HCT116 (cell line): ENCODE measurements at regions not wholly inside any gene's neighbourhood (a gene's known extent, or its start where the extent isn't known, plus 50 kb on each side); places are given as distances from the start of the nearest gene placed in this dataset.

Experiments
- ATAC-seq: fragments of 200-7000 bp; cut with Tn5 transposase; 2 replicates; pipeline ENCODE4 v1.9.1; 2020; ENCODE audit warnings: mild to moderate bottlenecking, moderate library complexity
- BruUV-seq: library from RNA; stranded (reverse); fragments of 400-500 nt; replicated peaks from 2 replicates; lab custom pipeline; 2021; lab: Mats Ljungman, UMichigan
- CTCF ChIA-PET: fragments of 300-600 bp; sonication (Branson Sonifier 250); formaldehyde crosslinking; loops from one replicate; lab custom pipeline; 2021; ENCODE audit warnings: antibody characterized with exemption; lab: Charles Lee
- POLR2A ChIA-PET: fragments of 300-600, 350-600 bp; sonication (Branson Sonifier 250); formaldehyde crosslinking; loops from one replicate; lab custom pipeline; 2021; ENCODE audit warnings: antibody characterized with exemption; lab: Charles Lee
- RAD21 ChIA-PET, 2 experiments: fragments of 300-600 bp; sonication (Branson Sonifier 250); formaldehyde crosslinking; loops; one replicate each; lab custom pipeline; 2023; ENCODE audit warnings: low total read pairs in 2 of 2; ENCODE audit not compliant: uncharacterized antibody in 2 of 2, unreplicated experiment in 2 of 2, low non-redundant PET in 1 of 2; lab: Charles Lee
- DNase-seq: peaks from one replicate; pipeline ENCODE4 v3.0.0-alpha.2; 2010; ENCODE audit warnings: low read depth, low spot score
- H2AFZ ChIP-seq: fragments of 200-600 bp; shearing (Covaris generic), sonication (generic); 2 replicates; pipeline ENCODE4 v1.6.1; 2017; ENCODE audit warnings: low read depth, mixed run types, mixed read lengths, antibody characterized with exemption, low read length; ENCODE audit not compliant: poor library complexity, severe bottlenecking
- H3K27ac ChIP-seq: 2 replicates; pipeline ENCODE4 v1.5.1; 2012; ENCODE audit warnings: low read depth, low read length
- H3K27me3 ChIP-seq: fragments of 200-600 bp; sonication (generic); 2 replicates; pipeline ENCODE4 v1.6.1; 2016; ENCODE audit warnings: mixed run types, low read length, mixed read lengths; ENCODE audit not compliant: insufficient read depth
- H3K36me3 ChIP-seq, 2 experiments: fragments of 200-500 bp in 1 of 2; fragments of 200-600 bp in 1 of 2; sonication (Bioruptor generic) in 1 of 2; sonication (generic) in 1 of 2; 2 replicates each; pipeline versions ENCODE4 v1.5.1 to v1.6.1; 2014 to 2016; ENCODE audit warnings: low read length in 2 of 2, inconsistent platforms in 1 of 2, mixed read lengths in 1 of 2, mixed run types in 1 of 2; ENCODE audit not compliant: insufficient read depth in 2 of 2, control insufficient read depth in 1 of 2
- H3K4me1 ChIP-seq, 2 experiments: fragments of 200-600 bp in 1 of 2; sonication (generic) in 1 of 2; 2 replicates each; pipeline versions ENCODE4 v1.5.1 to v1.6.1; 2012 to 2017; ENCODE audit warnings: low read length in 2 of 2, inconsistent platforms in 1 of 2, mild to moderate bottlenecking in 1 of 2, mixed read lengths in 1 of 2, mixed run types in 1 of 2, moderate library complexity in 1 of 2; ENCODE audit not compliant: insufficient read depth in 2 of 2, control insufficient read depth in 1 of 2
- H3K4me2 ChIP-seq: fragments of 200-600 bp; sonication (generic); 2 replicates; pipeline ENCODE4 v1.6.1; 2017; ENCODE audit warnings: mixed run types, low read length, mixed read lengths
- H3K4me3 ChIP-seq, 2 experiments: fragments of 200-600 bp in 1 of 2; sonication (generic) in 1 of 2; replicated peaks in 1 of 2; 2 replicates each; pipeline ENCODE4 v1.5.1; 2011 to 2016; ENCODE audit warnings: low read length in 2 of 2, control low read depth in 1 of 2, low read depth in 1 of 2, mild to moderate bottlenecking in 1 of 2, mixed read lengths in 1 of 2, mixed run types in 1 of 2
- H3K79me2 ChIP-seq: fragments of 200-600 bp; sonication (generic); 2 replicates; pipeline ENCODE4 v1.6.1; 2017; ENCODE audit warnings: mild to moderate bottlenecking, mixed run types, low read length, moderate library complexity, mixed read lengths; ENCODE audit not compliant: insufficient read depth
- H3K9ac ChIP-seq: fragments of 200-600 bp; sonication (generic); 2 replicates; pipeline ENCODE4 v1.6.1; 2016; ENCODE audit warnings: low read length, mixed read lengths
- H3K9me2 ChIP-seq: fragments of 200-600 bp; sonication (generic), shearing (Covaris generic); 2 replicates; pipeline ENCODE4 v1.6.1; 2017; ENCODE audit warnings: mixed run types, mild to moderate bottlenecking, moderate library complexity; ENCODE audit not compliant: insufficient read depth
- H3K9me3 ChIP-seq, 2 experiments: fragments of 200-500 bp in 1 of 2; fragments of 200-600 bp in 1 of 2; sonication (Bioruptor generic) in 1 of 2; sonication (generic) in 1 of 2; 2 replicates each; pipeline ENCODE4 v1.6.1; 2014 to 2017; ENCODE audit warnings: low read length in 2 of 2, mixed read lengths in 2 of 2, inconsistent platforms in 1 of 2, low read depth in 1 of 2, mild to moderate bottlenecking in 1 of 2, mixed run types in 1 of 2, moderate library complexity in 1 of 2; ENCODE audit not compliant: control insufficient read depth in 1 of 2, insufficient read depth in 1 of 2
- H4K20me1 ChIP-seq: fragments of 200-600 bp; sonication (generic), shearing (Covaris generic); 2 replicates; pipeline ENCODE4 v1.6.1; 2017; ENCODE audit warnings: mixed run types, mild to moderate bottlenecking, moderate library complexity; ENCODE audit not compliant: insufficient read depth
- CEBPB ChIP-seq: IDR thresholded peaks from 2 replicates; pipeline ENCODE4 v1.6.1; 2012; ENCODE audit warnings: low read depth
- ELF1 ChIP-seq: IDR thresholded peaks from 2 replicates; pipeline ENCODE4 v1.6.1; 2012; ENCODE audit warnings: low read depth, borderline replicate concordance
- FOSL1 ChIP-seq: IDR thresholded peaks from 2 replicates; pipeline ENCODE4 v1.6.1; 2012; ENCODE audit warnings: low read depth
- POLR2A ChIP-seq: IDR thresholded peaks from 2 replicates; pipeline ENCODE4 v1.7.0; 2011; ENCODE audit warnings: borderline replicate concordance; ENCODE audit not compliant: insufficient read depth, insufficient read length; ENCODE audit errors: extremely low read depth
- POLR2AphosphoS5 ChIP-seq: IDR thresholded peaks from 2 replicates; pipeline ENCODE4 v1.6.1; 2011; ENCODE audit warnings: mild to moderate bottlenecking, low read depth, low read length, moderate library complexity
- RAD21 ChIP-seq: IDR thresholded peaks from 2 replicates; pipeline ENCODE4 v1.6.1; 2012; ENCODE audit warnings: low read depth, mild to moderate bottlenecking
- SRF ChIP-seq: IDR thresholded peaks from 2 replicates; pipeline ENCODE4 v1.6.1; 2012; ENCODE audit warnings: low read depth
- TCF7L2 ChIP-seq: IDR thresholded peaks from 2 replicates; pipeline ENCODE4 v1.7.0; 2011; ENCODE audit warnings: borderline replicate concordance, inconsistent platforms; ENCODE audit not compliant: insufficient read depth, insufficient read length; ENCODE audit errors: extremely low read depth
- YY1 ChIP-seq: IDR thresholded peaks from 2 replicates; pipeline ENCODE4 v1.6.1; 2011; ENCODE audit warnings: low read length, low read depth, moderate library complexity, mild to moderate bottlenecking; ENCODE audit not compliant: insufficient replicate concordance; ENCODE audit errors: extremely low read depth
- intact Hi-C: fragments of 100-400 bp; cut with micrococcal nuclease; formaldehyde crosslinking; loops from 2 replicates; pipeline ENCODE4 v1.10.0; 2022
- TF ChIP-seq, protein P1 (sequence below): IDR thresholded peaks from 2 replicates; pipeline ENCODE4 v1.6.1; 2012; ENCODE audit warnings: low read depth
- TF ChIP-seq, protein P2 (sequence below): IDR thresholded peaks from 2 replicates; pipeline ENCODE4 v1.6.1; 2012

DNA sequence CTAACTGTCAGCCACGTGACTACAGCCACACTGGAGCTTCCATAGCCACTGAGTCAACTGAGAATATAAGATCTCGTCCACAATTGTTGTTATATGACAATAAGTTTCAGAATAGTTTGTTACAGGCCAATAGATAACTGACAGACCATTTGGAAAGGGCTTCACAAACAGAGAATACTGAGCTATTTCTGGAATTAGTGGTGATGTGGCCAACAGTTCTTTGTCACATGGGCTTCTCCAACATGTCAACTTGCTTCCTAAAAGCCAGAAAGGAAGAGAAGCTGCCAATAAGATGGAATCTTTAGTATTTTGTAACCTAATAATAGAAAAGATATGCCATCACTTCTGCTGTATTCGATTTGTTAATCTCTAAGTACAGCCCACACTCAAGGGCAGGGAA, 1220.4 kb downstream of the CDH8 start:
- no peak for ATAC-seq

More for the DNA sequence above, 1220.4 kb downstream of the CDH8 start:
- Histone ChIP-seq H3K27me3 (no peaks in the 10 kb centered on the region), H3K9me2 (no peaks in the 10 kb centered on the region), H3K9ac (no peak overlapping the region), H3K79me2 (no peaks in the 10 kb centered on the region), H3K4me1 (no peaks in the 10 kb centered on the region), H3K36me3 (no peaks in the 10 kb centered on the region), H3K27ac (no peak overlapping the region), H3K4me3 (no peak overlapping the region), H3K9me3 (peaks cover 6 to 39% of the 10 kb centered on the region in 2 experiments; a peak in 2 of 4 replicates), H3K4me2 (no peak overlapping the region), H4K20me1 (no peaks in the 10 kb centered on the region), H2AFZ (no peak overlapping the region)
- ChIA-PET RAD21 (no interaction called here), POLR2A (no interaction called here), CTCF (no interaction called here)
- intact Hi-C loops, result no loop called here
- no peak for TF ChIP-seq ELF1
- TF ChIP-seq YY1, result no peak
- no peak for TF ChIP-seq RAD21
- TF ChIP-seq POLR2A, result no peak
- no peak for TF ChIP-seq POLR2AphosphoS5
- TF ChIP-seq CEBPB, result no peak
- TF ChIP-seq TCF7L2, result no peak
- TF ChIP-seq FOSL1, result no peak
- TF ChIP-seq, protein P1, sequence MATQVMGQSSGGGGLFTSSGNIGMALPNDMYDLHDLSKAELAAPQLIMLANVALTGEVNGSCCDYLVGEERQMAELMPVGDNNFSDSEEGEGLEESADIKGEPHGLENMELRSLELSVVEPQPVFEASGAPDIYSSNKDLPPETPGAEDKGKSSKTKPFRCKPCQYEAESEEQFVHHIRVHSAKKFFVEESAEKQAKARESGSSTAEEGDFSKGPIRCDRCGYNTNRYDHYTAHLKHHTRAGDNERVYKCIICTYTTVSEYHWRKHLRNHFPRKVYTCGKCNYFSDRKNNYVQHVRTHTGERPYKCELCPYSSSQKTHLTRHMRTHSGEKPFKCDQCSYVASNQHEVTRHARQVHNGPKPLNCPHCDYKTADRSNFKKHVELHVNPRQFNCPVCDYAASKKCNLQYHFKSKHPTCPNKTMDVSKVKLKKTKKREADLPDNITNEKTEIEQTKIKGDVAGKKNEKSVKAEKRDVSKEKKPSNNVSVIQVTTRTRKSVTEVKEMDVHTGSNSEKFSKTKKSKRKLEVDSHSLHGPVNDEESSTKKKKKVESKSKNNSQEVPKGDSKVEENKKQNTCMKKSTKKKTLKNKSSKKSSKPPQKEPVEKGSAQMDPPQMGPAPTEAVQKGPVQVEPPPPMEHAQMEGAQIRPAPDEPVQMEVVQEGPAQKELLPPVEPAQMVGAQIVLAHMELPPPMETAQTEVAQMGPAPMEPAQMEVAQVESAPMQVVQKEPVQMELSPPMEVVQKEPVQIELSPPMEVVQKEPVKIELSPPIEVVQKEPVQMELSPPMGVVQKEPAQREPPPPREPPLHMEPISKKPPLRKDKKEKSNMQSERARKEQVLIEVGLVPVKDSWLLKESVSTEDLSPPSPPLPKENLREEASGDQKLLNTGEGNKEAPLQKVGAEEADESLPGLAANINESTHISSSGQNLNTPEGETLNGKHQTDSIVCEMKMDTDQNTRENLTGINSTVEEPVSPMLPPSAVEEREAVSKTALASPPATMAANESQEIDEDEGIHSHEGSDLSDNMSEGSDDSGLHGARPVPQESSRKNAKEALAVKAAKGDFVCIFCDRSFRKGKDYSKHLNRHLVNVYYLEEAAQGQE, result no peak
- TF ChIP-seq SRF, result no peak
- TF ChIP-seq, protein P2, sequence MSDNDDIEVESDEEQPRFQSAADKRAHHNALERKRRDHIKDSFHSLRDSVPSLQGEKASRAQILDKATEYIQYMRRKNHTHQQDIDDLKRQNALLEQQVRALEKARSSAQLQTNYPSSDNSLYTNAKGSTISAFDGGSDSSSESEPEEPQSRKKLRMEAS, result no peak
- DNase-seq, result no peak
- BruUV-seq, result no TSS peak
